Upper lobe of left lung (tissue), 6 donors: ENCODE measurements at regions not wholly inside any gene's neighbourhood (a gene's known extent, or its start where the extent isn't known, plus 50 kb on each side); places are given as distances from the start of the nearest gene placed in this dataset.

Experiments used
- ATAC-seq, 2 donors: fragments of 200-7000 bp; cut with Tn5 transposase; one replicate each; pipeline ENCODE4 v1.9.1; 2022; ENCODE audit warnings: mild to moderate bottlenecking in 2 of 2, moderate library complexity in 2 of 2; ENCODE audit not compliant: low FRiP score in 2 of 2
- DNase-seq, 2 donors: peaks; one replicate each; pipeline ENCODE4 v3.0.0-alpha.2; 2019 to 2020
- H3K27ac ChIP-seq, 4 donors: fragments of 200-600 bp; sonication (generic); one replicate each; pipeline ENCODE4 v1.5.1; 2016 to 2019
- H3K27me3 ChIP-seq, 4 donors: fragments of 200-600 bp; sonication (generic); one replicate each; pipeline ENCODE4 v1.5.1; 2017 to 2019
- H3K36me3 ChIP-seq, 4 donors: fragments of 200-600 bp; sonication (generic); one replicate each; pipeline ENCODE4 v1.5.1; 2016 to 2019
- H3K4me1 ChIP-seq, 4 donors: fragments of 200-600 bp; sonication (generic); one replicate each; pipeline ENCODE4 v1.5.1; 2018 to 2019
- H3K4me3 ChIP-seq, 4 donors: fragments of 200-600 bp; sonication (generic); one replicate each; pipeline ENCODE4 v1.5.1; 2017 to 2019; ENCODE audit warnings: mild to moderate bottlenecking in 2 of 4, moderate library complexity in 1 of 4
- H3K9me3 ChIP-seq, 4 donors: fragments of 200-600 bp; sonication (generic); one replicate each; pipeline ENCODE4 v1.5.1; 2018 to 2019
- EP300 ChIP-seq, 4 donors: sonication (generic); formaldehyde crosslinking; IDR thresholded peaks; one replicate each; pipeline ENCODE4 v1.5.1; 2017; ENCODE audit warnings: antibody characterized with exemption in 4 of 4, control low read depth in 2 of 4
- POLR2A ChIP-seq, 4 donors: fragments of 450-650 bp; IDR thresholded peaks; one replicate each; pipeline ENCODE4 v1.5.1; 2016 to 2017; ENCODE audit warnings: antibody characterized with exemption in 4 of 4, mild to moderate bottlenecking in 2 of 4
- POLR2AphosphoS5 ChIP-seq, 2 donors: sonication (generic); formaldehyde crosslinking; IDR thresholded peaks; one replicate each; pipeline ENCODE4 v1.5.1; 2017; ENCODE audit warnings: antibody characterized with exemption in 2 of 2
- WGBS, 2 donors: methylation state at CpG; one replicate each; pipeline ENCODE4 v1.1.5; 2017 to 2018; 5-methylcytosine and 5-hydroxymethylcytosine counted together
- TF ChIP-seq, protein P1 (sequence below), 6 experiments: fragments of 450-650 bp in 4 of 6; fragments of 200-600 bp in 2 of 6; sonication (generic) in 2 of 6; IDR thresholded peaks; one replicate each; pipeline ENCODE4 v1.5.1; 2016 to 2019; ENCODE audit warnings: antibody characterized with exemption in 6 of 6
- donor health status: DM: no; HTN: no; CAD: no; lungs with moderate emphysema.
- donor health status: DM: no; HTN: yes; CAD: no; lungs with severe emphysema.

DNA sequence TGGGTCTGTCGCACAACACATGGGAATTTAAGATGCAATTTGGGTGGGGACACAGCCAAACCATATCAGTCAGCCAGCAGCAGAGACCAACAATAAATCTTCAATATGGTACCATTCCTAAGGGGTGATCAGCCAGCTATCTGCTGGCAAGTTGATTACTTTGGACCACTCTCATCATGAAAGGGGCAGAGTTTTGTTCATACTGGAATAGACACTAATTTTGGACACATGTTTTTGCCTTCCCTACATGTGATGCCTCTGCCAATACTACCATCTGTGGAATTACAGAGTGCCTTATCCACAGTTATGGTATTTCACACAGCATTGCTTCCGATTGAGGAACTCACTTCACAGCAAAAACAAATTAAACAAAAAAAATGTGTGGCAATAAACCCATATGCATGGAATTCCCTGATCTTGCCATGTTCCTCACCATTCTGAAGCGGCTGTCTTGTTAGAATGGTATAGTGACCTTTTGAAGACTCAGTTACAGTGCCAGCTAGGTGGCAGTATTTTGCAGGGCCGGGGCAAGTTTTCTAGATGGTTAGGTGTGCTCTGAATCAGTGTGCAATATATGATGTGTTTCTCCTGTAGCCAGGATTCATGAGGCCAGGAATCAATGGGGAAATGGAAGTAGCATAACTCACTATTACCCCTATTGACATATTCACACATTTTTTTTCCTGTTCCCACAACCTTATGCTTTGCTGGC lies 179.0 kb upstream of the IGF1 start:
- Histone ChIP-seq H3K36me3 (no peaks in the 10 kb centered on the region), H3K9me3 (peaks cover 0 to 9% (median 6%) of the 10 kb centered on the region in 4 donors), H3K27me3 (no peaks in the 10 kb centered on the region), H3K27ac (no peak overlapping the region), H3K4me3 (no peak overlapping the region), H3K4me1 (no peaks in the 10 kb centered on the region)
- no peak for TF ChIP-seq POLR2A (IDR thresholded peaks at IDR 0.05)
- TF ChIP-seq EP300 (IDR thresholded peaks at IDR 0.05) = no peak
- TF ChIP-seq POLR2AphosphoS5 (IDR thresholded peaks at IDR 0.05) = no peak
- TF ChIP-seq, protein P1, sequence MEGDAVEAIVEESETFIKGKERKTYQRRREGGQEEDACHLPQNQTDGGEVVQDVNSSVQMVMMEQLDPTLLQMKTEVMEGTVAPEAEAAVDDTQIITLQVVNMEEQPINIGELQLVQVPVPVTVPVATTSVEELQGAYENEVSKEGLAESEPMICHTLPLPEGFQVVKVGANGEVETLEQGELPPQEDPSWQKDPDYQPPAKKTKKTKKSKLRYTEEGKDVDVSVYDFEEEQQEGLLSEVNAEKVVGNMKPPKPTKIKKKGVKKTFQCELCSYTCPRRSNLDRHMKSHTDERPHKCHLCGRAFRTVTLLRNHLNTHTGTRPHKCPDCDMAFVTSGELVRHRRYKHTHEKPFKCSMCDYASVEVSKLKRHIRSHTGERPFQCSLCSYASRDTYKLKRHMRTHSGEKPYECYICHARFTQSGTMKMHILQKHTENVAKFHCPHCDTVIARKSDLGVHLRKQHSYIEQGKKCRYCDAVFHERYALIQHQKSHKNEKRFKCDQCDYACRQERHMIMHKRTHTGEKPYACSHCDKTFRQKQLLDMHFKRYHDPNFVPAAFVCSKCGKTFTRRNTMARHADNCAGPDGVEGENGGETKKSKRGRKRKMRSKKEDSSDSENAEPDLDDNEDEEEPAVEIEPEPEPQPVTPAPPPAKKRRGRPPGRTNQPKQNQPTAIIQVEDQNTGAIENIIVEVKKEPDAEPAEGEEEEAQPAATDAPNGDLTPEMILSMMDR (IDR thresholded peaks at IDR 0.05) = no peak
- 86 to 87% methylated on average over 4 of the region's 4 CpGs for WGBS, 2 donors
- ATAC-seq = no peak
- no peak for DNase-seq

DNA sequence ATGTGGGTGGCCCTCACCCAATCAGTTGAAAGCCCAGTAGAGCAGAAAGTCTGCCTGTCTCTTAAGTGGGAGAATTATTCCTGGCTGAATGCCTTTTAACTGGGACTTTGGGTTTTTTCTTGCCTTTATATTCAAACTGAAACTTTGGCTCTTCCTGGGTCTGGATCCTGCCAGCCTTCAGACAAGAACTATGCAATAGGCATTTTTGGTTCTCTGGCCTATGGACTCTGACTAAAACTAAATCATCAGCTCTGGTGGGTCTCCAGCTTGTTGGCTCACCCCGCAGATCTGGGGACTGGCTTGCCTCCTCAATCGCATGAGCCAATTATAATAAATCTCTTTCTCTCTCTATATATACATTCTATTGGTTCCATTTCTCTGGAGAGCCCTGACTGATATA lies 173.0 kb upstream of the IGF1 start:
- Histone ChIP-seq H3K27ac (no peak overlapping the region), H3K4me3 (no peak overlapping the region), H3K36me3 (no peaks in the 10 kb centered on the region), H3K4me1 (no peaks in the 10 kb centered on the region), H3K27me3 (no peaks in the 10 kb centered on the region), H3K9me3 (peaks cover 0 to 9% (median 6%) of the 10 kb centered on the region in 4 donors)
- no peak for TF ChIP-seq POLR2AphosphoS5 (IDR thresholded peaks at IDR 0.05)
- no peak for TF ChIP-seq EP300 (IDR thresholded peaks at IDR 0.05)
- TF ChIP-seq, protein P1 (IDR thresholded peaks at IDR 0.05) = no peak
- TF ChIP-seq POLR2A (IDR thresholded peaks at IDR 0.05) = no peak
- DNase-seq = no peak
- WGBS, 2 donors = 87 to 94% methylated on average over 2 of the region's 2 CpGs
- ATAC-seq = no peak

DNA sequence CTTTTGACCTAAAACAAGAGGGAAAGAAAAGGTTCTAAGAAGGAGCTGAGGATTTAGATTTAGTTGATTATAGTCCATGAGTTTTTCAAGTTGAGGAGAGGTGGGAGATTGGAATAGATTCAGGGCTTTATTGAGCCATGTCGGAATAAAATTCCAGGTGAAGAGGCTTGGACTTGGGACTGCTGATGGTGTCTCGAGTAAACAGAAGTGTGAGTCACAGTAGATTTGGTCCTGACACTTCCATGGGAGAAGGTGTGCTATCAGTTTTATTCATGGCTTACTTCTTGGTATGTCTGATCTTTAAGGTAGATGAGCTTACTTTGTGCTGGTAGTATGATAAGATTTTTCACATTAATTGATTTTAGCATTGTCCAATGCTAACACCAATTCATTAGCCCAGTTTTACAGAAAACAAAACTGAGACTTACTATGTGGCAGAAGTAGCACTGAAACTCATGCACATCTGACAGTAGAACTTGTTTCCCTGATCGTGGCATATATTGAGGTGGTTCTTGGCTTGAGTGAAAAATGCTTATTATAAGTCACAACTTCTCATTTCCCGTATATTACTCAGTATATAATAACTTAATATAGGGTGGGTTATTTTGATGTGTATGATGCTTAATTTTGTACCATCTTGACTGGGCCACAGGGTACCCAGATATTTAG lies 172.4 kb upstream of the IGF1 start:
- Histone ChIP-seq H3K36me3 (no peaks in the 10 kb centered on the region), H3K27me3 (no peaks in the 10 kb centered on the region), H3K27ac (no peak overlapping the region), H3K4me3 (no peak overlapping the region), H3K9me3 (peaks cover 0 to 8% (median 5%) of the 10 kb centered on the region in 4 donors), H3K4me1 (no peaks in the 10 kb centered on the region)
- no peak for TF ChIP-seq POLR2A (IDR thresholded peaks at IDR 0.05)
- TF ChIP-seq, protein P1 (IDR thresholded peaks at IDR 0.05) = no peak
- TF ChIP-seq POLR2AphosphoS5 (IDR thresholded peaks at IDR 0.05) = no peak
- TF ChIP-seq EP300 (IDR thresholded peaks at IDR 0.05) = no peak
- DNase-seq (no peak), ATAC-seq (no peak)
- 79 to 81% methylated on average over 4 of the region's 4 CpGs for WGBS, 2 donors

DNA sequence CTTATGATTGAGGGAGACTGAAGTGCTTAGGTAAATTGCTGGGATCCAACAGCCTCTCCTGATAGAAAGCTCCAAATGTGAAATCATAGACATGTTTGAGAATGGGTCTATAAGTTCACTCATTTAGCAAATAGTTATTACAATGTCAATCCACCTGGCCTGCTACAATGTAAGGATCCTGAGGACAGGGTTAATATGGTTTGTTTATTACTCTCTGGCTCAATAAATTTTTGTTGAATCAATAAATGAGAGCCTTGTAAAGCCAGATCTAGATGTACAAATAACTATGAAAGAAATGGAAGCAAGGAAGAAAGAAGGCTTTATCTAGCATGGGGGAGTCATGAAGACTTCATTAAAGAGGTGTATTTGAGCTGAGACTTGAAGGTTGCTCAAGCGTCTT lies 165.6 kb upstream of the IGF1 start:
- Histone ChIP-seq H3K9me3 (no peaks in the 10 kb centered on the region), H3K4me1 (no peaks in the 10 kb centered on the region), H3K27ac (no peak overlapping the region), H3K36me3 (no peaks in the 10 kb centered on the region), H3K27me3 (no peaks in the 10 kb centered on the region), H3K4me3 (no peak overlapping the region)
- DNase-seq (no peak), ATAC-seq (no peak)
- TF ChIP-seq, protein P1 (IDR thresholded peaks at IDR 0.05) = no peak
- TF ChIP-seq POLR2A (IDR thresholded peaks at IDR 0.05) = no peak
- no peak for TF ChIP-seq POLR2AphosphoS5 (IDR thresholded peaks at IDR 0.05)
- TF ChIP-seq EP300 (IDR thresholded peaks at IDR 0.05) = no peak
- WGBS, 2 donors = 79 to 89% methylated on average over 1 of the region's 1 CpG
